Natural killer cell treated with Interleukin-12 subunit alpha and Interleukin-12 subunit beta and Interleukin-15 and Interleukin-18, amount 100 ng/mL, for 72 hours (primary cell): ENCODE measurements at regions not wholly inside any gene's neighbourhood (a gene's known extent, or its start where the extent isn't known, plus 50 kb on each side); places are given as distances from the start of the nearest gene placed in this dataset.

Experiments
- ATAC-seq, 2 donors: fragments of 150-1000 bp; cut with Tn5 transposase in 1 of 2; sonication (Bioruptor Pico), chemical (Tn5 transposase) in 1 of 2; 2 replicates each; pipeline ENCODE4 v1.10.0; 2021
- DNase-seq: peaks from one replicate; pipeline ENCODE4 v3.0.0; 2022; ENCODE audit warnings: low spot score
- H3K27ac Mint-ChIP-seq, 2 donors: 1 replicate in 1 of 2; 2 replicates in 1 of 2; pipeline ENCODE4 v1.8.0; 2022; ENCODE audit warnings: mixed read lengths in 2 of 2, mild to moderate bottlenecking in 1 of 2, moderate library complexity in 1 of 2
- H3K27me3 Mint-ChIP-seq, 2 donors: 1 replicate in 1 of 2; 2 replicates in 1 of 2; pipeline ENCODE4 v1.8.0; 2022; ENCODE audit warnings: mixed read lengths in 2 of 2
- H3K36me3 Mint-ChIP-seq: one replicate; pipeline ENCODE4 v1.8.0; 2022; ENCODE audit warnings: mixed read lengths
- H3K4me1 Mint-ChIP-seq, 2 donors: 1 replicate in 1 of 2; 2 replicates in 1 of 2; pipeline ENCODE4 v1.8.0; 2022; ENCODE audit warnings: low read depth in 2 of 2, mixed read lengths in 2 of 2, mild to moderate bottlenecking in 1 of 2
- H3K4me3 Mint-ChIP-seq: one replicate; pipeline ENCODE4 v1.8.0; 2022; ENCODE audit warnings: mixed read lengths
- H3K9me3 Mint-ChIP-seq: 2 replicates; pipeline ENCODE4 v1.8.0; 2022; ENCODE audit warnings: mixed read lengths

DNA sequence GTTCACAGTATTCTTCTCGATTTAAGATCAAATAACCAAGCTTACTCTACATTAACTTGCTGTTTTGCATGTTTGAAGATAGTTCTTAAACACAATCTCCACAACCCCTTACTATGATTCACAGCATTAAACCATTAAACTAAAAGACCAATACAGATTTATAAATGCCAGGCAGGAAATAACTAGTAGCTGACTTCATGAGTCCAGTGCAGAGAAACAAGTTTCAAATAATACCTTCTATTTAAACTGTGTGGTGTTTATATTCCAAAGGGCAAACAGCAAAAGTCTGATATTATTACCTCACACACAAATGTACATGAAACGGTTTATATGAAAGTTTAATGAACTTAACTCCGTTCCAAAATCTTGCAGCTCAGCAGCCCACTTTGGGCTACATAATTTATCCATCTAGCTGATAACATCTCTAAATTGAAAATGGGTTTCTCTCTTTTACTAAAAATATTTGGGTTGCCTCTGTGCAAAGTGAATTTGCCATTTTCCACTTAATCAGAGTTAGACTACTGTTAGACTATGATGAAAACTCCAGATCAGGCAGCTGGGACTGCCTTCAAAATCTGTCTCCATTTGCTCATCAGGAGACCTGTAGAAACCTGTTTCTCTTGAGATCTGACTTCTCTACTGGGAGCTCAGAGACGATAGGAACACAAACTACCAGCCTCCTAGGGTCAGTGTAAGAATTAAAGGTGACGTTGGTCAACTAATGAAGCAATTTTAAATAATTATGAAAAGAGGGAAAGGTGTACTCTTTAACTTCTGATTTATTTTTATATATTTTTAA lies 287.3 kb downstream of the FZD1 start:
- no peak for ATAC-seq
- DNase-seq: no peak
- Mint-ChIP-seq H3K9me3 (peaks cover 6% of the 10 kb centered on the region), H3K36me3 (no peaks in the 10 kb centered on the region), H3K27ac (no peak overlapping the region), H3K27me3 (no peaks in the 10 kb centered on the region), H3K4me3 (no peak overlapping the region), H3K4me1 (no peaks in the 10 kb centered on the region)

DNA sequence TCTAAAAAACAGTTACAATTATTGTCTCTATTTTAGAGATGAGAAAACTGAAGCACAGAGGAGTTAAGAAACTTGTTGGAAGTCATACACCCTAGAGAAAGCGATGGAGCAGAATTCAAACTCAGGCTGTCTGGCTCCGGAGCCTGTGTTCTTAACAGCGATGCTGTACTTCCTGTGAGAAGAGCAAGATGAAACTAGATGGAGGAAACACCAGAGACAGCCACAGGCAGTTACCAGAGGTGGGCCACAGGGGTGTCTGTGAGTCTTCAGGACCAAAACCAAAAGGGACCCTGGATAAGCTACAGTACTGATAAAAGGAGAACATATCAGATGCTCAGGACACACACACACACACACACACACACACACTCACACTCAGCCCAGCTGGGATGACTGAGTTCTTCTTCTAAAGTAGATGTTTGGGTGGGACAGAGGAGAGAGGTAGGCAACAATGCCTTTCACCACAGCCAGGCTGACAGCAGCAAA lies 289.2 kb downstream of the FZD1 start:
- Mint-ChIP-seq H3K27me3 (no peaks in the 10 kb centered on the region), H3K4me3 (no peak overlapping the region), H3K4me1 (no peaks in the 10 kb centered on the region), H3K27ac (no peak overlapping the region), H3K9me3 (peaks cover 6% of the 10 kb centered on the region), H3K36me3 (no peaks in the 10 kb centered on the region)
- DNase-seq (no peak), ATAC-seq (no peak)

DNA sequence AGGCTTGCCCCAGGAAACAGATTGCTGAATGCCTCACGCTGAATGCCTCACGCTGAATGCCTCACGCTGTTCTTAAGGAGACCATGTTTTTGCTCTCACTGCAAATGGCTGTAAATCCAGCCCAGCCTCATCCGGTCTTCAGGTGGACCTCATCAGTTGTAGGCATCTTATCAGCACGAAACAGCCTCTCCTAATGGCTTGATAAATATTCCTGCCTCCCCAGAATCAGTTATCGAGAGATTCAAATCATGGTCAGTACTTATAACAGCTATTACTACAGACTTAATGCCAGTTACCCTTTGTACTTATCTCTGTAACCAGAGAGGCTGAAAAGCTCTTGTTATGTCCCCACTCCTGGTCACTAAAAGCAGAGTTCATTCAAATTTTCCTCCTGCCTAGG lies 290.6 kb downstream of the FZD1 start:
- Mint-ChIP-seq H3K27ac (no peak overlapping the region), H3K9me3 (peaks cover 3% of the 10 kb centered on the region), H3K36me3 (no peaks in the 10 kb centered on the region), H3K27me3 (no peaks in the 10 kb centered on the region), H3K4me1 (no peaks in the 10 kb centered on the region), H3K4me3 (no peak overlapping the region)
- DNase-seq (no peak), ATAC-seq (no peak)

DNA sequence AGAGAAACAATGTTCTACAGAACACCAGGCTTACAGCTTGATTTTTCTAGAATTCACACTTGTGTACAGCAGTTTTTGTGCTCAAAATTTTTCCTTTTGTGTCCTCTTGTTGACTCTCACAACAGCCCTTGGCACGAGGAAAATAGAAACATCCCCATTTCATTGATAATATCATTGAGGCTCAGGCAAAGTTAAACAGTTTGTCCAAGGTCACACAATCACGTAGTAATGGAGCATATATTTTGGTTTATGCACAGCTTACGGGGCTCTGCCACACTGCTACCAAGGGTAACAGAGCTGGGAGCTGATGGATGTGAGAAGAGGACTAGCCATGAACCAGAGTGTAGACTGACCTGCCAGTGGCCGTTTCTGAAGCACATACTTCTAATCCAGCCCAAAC lies 292.0 kb downstream of the FZD1 start:
- H3K27me3 Mint-ChIP-seq: no peaks in the 10 kb centered on the region
- no peaks in the 10 kb centered on the region for H3K4me1 Mint-ChIP-seq
- H3K36me3 Mint-ChIP-seq: no peaks in the 10 kb centered on the region
- H3K9me3 Mint-ChIP-seq: peaks cover 6% of the 10 kb centered on the region
- H3K27ac Mint-ChIP-seq: no peak overlapping the region
- no peak overlapping the region for H3K4me3 Mint-ChIP-seq
- ATAC-seq (no peak), DNase-seq (no peak)

DNA sequence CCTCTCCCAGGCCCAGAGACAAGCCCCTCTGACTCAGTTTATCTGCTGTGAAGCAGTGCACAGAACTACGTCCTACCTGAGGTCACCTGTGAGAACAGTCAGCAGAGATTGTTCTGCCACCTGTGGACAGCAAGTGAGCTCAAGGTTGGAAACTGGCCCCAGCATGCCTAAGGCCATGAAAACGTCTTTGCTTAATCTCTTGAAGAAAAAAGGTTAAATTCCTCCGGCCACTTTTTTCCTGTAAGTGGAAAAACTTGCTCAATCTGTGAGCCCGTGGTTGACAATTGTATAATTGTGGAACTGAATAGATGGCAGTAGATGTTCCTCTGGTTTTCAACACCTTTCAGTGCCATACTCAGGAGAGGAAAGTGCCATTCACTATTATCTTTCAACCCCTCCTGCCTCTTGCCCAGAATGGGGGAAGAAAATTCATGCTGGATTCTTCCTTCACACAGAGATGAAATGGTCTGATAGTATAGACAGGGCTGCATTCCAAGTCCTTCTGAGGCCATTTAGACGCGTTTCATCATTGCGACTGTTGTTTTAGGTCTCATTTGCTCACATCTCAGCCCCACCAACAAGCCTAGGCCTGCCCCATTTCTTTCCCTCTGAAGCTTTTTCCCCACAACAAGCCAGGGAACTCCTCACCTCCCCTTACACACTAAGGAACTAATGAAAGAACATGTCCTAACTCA lies 292.9 kb downstream of the FZD1 start:
- H3K27ac Mint-ChIP-seq: no peak overlapping the region
- no peaks in the 10 kb centered on the region for H3K27me3 Mint-ChIP-seq
- no peaks in the 10 kb centered on the region for H3K36me3 Mint-ChIP-seq
- ATAC-seq (no peak), DNase-seq (no peak)
- no peak overlapping the region for H3K4me3 Mint-ChIP-seq
- H3K4me1 Mint-ChIP-seq: no peaks in the 10 kb centered on the region
- peaks cover 5% of the 10 kb centered on the region for H3K9me3 Mint-ChIP-seq

DNA sequence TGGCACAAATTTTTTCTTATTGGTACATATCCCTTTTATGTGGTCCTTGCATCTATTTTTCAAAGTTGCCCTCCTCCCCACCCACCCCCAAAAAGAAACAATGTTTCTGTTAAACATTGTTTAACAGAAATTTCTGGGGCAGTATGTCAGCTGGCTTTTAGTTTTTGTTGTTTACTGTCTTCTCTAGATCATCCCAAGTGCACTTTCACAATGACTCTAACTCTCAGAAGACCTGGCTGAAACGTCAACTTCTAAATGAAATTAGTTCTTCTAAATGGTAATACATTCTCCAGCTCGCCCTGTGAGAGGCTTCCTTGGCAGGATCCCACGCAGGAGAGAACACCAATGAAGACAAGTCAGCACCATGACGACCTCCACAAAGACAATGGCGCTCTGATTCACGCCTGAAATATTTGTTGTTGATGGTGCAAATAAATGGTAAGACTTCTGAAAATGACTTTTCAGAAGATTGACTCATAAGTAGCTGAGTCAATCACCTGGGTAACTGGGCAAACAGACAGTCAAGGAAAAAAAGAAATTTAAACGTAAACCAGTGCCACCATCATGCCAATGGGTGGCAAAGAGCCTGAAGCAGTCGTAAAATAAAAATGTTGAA lies 293.7 kb downstream of the FZD1 start:
- no peak overlapping the region for H3K4me3 Mint-ChIP-seq
- no peaks in the 10 kb centered on the region for H3K27me3 Mint-ChIP-seq
- no peaks in the 10 kb centered on the region for H3K4me1 Mint-ChIP-seq
- DNase-seq (no peak), ATAC-seq (no peak)
- no peak overlapping the region for H3K27ac Mint-ChIP-seq
- H3K9me3 Mint-ChIP-seq: peaks cover 8% of the 10 kb centered on the region
- H3K36me3 Mint-ChIP-seq: no peaks in the 10 kb centered on the region

DNA sequence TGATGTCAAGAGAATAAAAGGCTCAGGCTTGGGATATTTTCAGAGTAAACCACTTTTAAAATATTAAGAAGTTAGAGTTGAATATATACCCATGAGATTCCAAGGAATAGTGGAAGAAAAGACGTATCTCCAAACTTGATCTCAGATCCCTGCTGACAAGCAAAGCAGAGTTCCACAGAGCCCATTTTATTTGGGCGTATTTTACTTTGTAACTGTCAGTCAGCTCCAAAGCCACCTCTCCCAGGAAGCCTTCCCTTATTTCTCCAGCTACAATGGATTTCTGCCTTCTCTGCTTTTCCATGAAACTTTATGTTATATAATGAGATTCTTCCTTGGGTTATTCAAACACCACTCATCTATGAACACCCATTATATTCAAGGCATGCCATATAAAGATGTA lies 295.7 kb downstream of the FZD1 start:
- H3K27me3 Mint-ChIP-seq: no peaks in the 10 kb centered on the region
- no peaks in the 10 kb centered on the region for H3K4me1 Mint-ChIP-seq
- no peaks in the 10 kb centered on the region for H3K36me3 Mint-ChIP-seq
- H3K9me3 Mint-ChIP-seq: peaks cover 8% of the 10 kb centered on the region
- no peak overlapping the region for H3K4me3 Mint-ChIP-seq
- DNase-seq: no peak
- ATAC-seq: no peak
- no peak overlapping the region for H3K27ac Mint-ChIP-seq

DNA sequence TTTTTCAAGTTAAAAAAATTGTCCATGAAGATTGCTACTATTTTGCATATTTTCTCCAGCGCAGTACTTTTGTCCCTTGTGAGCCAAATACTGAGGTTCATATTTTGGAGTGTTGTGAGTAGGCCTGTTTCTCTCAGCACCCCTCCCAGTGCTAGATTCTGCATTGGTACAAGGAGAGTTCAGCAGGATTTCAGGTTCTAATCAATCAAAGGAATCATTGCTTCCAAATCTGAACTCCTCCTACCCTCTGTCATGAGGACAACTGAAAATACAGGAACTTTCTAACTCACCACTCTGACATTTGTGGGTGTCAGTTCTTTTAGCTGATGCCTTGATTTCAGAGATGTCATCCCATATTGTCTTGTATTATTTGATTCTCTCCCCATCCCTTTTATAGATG lies 299.9 kb downstream of the FZD1 start:
- peaks cover 12% of the 10 kb centered on the region for H3K9me3 Mint-ChIP-seq
- H3K4me1 Mint-ChIP-seq: no peaks in the 10 kb centered on the region
- no peak overlapping the region for H3K27ac Mint-ChIP-seq
- no peaks in the 10 kb centered on the region for H3K36me3 Mint-ChIP-seq
- H3K27me3 Mint-ChIP-seq: no peaks in the 10 kb centered on the region
- DNase-seq (no peak), ATAC-seq (no peak)
- no peak overlapping the region for H3K4me3 Mint-ChIP-seq

DNA sequence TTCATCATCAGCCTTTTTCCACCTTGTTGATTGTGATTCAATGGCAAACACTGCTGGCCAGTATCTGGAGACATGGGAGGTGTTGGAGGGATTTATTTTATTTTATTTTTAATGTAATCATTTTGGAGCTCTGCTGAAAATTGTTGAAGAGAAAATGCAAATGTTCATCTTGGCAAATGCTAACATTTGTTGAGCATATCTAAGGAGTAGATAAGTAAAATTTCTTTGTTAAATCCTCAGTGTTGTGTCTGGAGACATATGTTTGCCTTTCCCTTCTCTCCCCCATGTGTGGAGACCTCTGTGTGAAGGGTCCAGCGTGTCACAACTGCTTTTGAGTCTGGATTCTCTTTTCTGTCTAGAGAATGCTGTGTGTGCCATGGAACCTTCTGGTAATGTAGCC lies 300.3 kb downstream of the FZD1 start:
- Mint-ChIP-seq H3K27ac (no peak overlapping the region), H3K4me3 (no peak overlapping the region), H3K36me3 (peaks cover 1% of the 10 kb centered on the region), H3K4me1 (no peaks in the 10 kb centered on the region), H3K9me3 (peaks cover 13% of the 10 kb centered on the region), H3K27me3 (no peaks in the 10 kb centered on the region)
- DNase-seq (no peak), ATAC-seq (no peak)

DNA sequence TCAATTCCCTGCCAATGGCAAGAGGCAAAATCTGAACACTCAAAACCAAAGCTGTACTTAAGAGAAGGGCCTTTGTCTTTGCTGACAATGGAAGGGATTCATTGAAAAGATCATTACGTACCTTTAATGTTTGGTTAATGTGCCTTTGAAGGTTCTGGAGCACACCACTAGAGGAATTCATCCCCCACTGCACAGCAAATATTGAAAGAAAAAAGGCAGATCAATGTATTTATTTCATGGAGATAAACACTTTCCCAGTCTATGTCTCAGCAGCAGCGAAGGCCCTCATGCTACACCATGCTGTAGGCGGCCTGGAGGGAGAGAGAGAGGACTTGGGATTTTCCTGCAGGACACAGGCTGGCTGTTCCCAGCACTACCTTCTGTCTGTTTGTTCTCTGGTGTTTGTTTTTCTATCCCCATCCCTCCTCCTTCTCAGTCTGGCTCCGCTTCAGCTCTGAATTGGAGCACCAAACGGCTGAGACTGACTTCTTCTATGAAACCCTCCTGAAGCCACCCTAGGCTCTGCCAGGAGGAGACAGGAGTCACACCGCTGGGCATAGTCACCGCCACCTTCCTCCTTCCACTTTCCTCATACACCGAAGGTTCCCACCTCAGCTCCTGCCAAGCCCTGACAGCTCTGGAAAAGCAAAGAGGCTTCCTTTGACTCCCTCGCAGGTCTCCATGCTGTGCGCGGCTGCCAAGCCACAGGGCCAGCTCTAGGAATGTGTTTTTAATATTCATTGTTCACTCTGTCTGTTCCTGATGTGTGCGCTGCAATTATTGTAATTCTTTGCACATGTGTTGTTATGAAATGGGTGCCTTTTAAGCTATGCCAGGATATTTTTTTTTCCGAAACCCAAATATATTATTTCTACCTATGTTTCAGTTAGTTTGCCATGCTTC lies 301.5 kb downstream of the FZD1 start:
- H3K9me3 Mint-ChIP-seq: peaks cover 12% of the 10 kb centered on the region
- H3K4me1 Mint-ChIP-seq: no peaks in the 10 kb centered on the region
- H3K27me3 Mint-ChIP-seq: no peaks in the 10 kb centered on the region
- no peak for DNase-seq
- no peak overlapping the region for H3K27ac Mint-ChIP-seq
- no peak overlapping the region for H3K4me3 Mint-ChIP-seq
- peaks cover 5% of the 10 kb centered on the region for H3K36me3 Mint-ChIP-seq
- ATAC-seq: no peak

DNA sequence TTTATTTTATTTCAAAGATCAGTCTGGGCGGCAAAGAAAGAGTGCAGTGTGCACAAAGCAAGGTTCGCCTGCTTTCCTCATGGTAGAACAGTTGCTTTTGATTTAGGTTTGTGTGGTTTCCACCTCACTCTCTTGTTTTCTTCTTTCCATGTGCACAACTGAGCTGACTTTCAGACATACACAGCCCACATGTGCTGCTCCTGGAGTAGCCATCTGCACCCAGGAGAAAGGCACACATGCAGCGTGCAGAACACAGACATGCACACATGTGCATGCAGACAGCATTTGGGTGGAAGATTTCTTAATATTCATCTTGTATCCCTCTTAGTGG lies 302.1 kb downstream of the FZD1 start:
- peaks cover 11% of the 10 kb centered on the region for H3K9me3 Mint-ChIP-seq
- H3K27ac Mint-ChIP-seq: no peak overlapping the region

DNA sequence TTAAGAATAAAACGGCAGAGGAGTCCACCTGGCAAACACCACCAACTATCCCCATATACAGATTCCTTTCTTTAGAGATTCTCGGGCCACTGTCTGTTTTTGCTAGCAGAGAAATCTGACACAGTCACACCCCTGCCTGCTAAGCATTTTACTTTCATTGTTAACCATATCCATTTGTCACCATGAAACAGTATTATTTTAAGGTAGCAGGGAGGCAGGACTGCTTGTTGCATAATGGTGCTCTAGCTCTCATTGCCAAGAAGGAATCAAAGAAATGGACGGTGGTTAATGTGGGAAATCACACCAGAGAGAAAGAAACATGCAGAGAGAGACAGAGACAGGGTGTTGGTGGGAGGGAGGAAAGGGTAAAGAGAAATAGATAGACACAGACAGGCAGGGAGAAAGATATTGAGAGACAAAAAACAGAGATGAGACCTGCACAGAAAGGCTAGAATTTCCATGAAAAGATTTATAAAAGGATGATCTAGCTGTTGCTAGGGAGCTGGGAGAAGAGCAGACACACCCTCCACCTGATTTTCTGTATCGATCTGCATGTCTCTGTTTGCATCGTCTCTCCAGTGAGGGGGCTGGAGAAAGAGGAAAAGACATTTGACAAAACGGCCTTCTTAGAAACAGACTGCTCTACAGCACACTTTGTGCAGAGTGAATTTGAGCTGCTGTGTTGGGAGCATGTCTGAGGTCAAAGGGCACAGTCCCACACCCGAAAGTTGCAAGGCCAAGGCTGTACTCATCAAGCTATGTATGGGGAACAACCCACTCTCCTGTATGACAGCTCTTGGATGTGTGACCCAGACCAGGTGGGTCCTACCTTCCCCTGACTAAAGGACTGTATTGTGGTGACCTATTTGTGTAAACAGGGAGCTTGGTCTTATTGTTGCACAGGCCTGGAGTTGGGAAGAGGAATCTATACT lies 303.1 kb downstream of the FZD1 start:
- DNase-seq (no peak), ATAC-seq (no peak)
- H3K9me3 Mint-ChIP-seq: peaks cover 14% of the 10 kb centered on the region
- H3K4me3 Mint-ChIP-seq: no peak overlapping the region
- H3K27ac Mint-ChIP-seq: no peak overlapping the region
- peaks cover 5% of the 10 kb centered on the region for H3K36me3 Mint-ChIP-seq
- no peaks in the 10 kb centered on the region for H3K4me1 Mint-ChIP-seq
- H3K27me3 Mint-ChIP-seq: no peaks in the 10 kb centered on the region

More for the DNA sequence above, 302.1 kb downstream of the FZD1 start:
- no peaks in the 10 kb centered on the region for H3K4me1 Mint-ChIP-seq
- no peaks in the 10 kb centered on the region for H3K27me3 Mint-ChIP-seq
- no peak overlapping the region for H3K4me3 Mint-ChIP-seq
- DNase-seq: no peak
- H3K36me3 Mint-ChIP-seq: peaks cover 5% of the 10 kb centered on the region
- no peak for ATAC-seq

DNA sequence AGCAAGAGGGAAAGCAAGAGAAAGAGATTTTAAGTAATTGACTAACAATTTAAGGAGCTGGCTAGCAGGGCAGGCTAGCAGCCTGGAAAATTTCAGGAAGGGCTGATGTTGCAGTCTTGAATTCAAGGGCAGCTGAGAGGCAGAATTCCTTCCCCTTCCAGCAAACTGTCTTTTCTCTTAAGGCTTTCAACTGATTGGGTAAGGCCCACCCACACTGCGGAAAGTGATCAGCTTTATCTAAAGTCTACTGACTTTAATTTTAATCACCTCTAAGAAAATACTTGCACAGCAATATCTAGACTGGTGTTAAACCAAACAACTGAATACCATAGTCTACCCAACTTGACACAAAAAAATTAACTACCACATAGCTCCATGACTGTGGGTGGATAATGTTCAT lies 303.9 kb downstream of the FZD1 start:
- Mint-ChIP-seq H3K27ac (no peak overlapping the region), H3K36me3 (peaks cover 5% of the 10 kb centered on the region), H3K4me3 (no peak overlapping the region), H3K4me1 (no peaks in the 10 kb centered on the region), H3K9me3 (peaks cover 11% of the 10 kb centered on the region), H3K27me3 (no peaks in the 10 kb centered on the region)
- DNase-seq (no peak), ATAC-seq (no peak)
